22Rv1 (cell line): ENCODE measurements at regions not wholly inside any gene's neighbourhood (a gene's known extent, or its start where the extent isn't known, plus 50 kb on each side); places are given as distances from the start of the nearest gene placed in this dataset.

Source experiments
- ZFX ChIP-seq: fragments of 450-650 bp; IDR thresholded peaks from 2 replicates; pipeline ENCODE4 v1.6.1; 2017; ENCODE audit warnings: antibody characterized with exemption, borderline replicate concordance
- TF ChIP-seq, protein P1 (sequence below): fragments of 450-650 bp; IDR thresholded peaks from 2 replicates; pipeline ENCODE4 v1.5.1; 2017; ENCODE audit warnings: mild to moderate bottlenecking

DNA sequence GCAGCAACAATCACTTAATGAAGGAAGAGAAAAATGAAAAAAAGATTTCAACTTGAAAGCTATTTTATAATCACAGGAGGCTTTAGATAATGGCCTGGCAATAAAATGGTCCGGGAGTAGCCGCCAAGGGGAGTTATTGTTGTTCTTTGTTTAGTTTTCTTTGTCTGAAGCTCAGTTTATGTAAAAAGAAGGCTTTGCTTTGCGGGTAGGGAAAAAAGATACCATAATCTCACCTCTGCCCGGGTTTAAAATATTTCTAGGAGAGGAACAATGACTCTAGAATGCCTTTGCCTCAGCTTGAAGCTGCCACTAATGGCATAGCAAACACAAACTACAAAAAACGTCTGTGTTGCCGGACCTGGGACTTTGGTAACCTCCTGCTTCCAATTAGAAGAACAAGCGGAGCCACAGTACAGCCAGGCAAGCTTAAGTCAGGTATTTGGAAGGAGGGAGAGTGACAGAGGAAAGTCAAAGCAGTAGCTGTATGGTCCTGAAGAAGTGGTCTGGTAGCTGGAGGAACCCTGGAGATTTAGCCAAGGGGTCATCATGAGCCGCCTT, 764.5 kb downstream of the TUSC7 start:
- TF ChIP-seq, protein P1, sequence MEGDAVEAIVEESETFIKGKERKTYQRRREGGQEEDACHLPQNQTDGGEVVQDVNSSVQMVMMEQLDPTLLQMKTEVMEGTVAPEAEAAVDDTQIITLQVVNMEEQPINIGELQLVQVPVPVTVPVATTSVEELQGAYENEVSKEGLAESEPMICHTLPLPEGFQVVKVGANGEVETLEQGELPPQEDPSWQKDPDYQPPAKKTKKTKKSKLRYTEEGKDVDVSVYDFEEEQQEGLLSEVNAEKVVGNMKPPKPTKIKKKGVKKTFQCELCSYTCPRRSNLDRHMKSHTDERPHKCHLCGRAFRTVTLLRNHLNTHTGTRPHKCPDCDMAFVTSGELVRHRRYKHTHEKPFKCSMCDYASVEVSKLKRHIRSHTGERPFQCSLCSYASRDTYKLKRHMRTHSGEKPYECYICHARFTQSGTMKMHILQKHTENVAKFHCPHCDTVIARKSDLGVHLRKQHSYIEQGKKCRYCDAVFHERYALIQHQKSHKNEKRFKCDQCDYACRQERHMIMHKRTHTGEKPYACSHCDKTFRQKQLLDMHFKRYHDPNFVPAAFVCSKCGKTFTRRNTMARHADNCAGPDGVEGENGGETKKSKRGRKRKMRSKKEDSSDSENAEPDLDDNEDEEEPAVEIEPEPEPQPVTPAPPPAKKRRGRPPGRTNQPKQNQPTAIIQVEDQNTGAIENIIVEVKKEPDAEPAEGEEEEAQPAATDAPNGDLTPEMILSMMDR, result no peak
- TF ChIP-seq ZFX, result no peak
